SK-N-MC (cell line): ENCODE measurements at regions not wholly inside any gene's neighbourhood (a gene's known extent, or its start where the extent isn't known, plus 50 kb on each side); places are given as distances from the start of the nearest gene placed in this dataset.

Source experiments
- EZH2 ChIP-seq: fragments of 200-600 bp; sonication (generic); IDR thresholded peaks from one replicate; pipeline ENCODE4 v1.6.1; 2017; ENCODE audit warnings: antibody characterized with exemption
- FOXP2 ChIP-seq: optimal IDR thresholded peaks from 2 replicates; pipeline ENCODE3; 2011; ENCODE audit warnings: mild to moderate bottlenecking, moderate library complexity; ENCODE audit not compliant: insufficient read depth; ENCODE audit errors: extremely low read length, control extremely low read depth
- POLR2AphosphoS5 ChIP-seq: IDR thresholded peaks from 2 replicates; pipeline ENCODE4 v1.6.1; 2012; ENCODE audit warnings: mild to moderate bottlenecking, low read depth, low read length, borderline replicate concordance

DNA sequence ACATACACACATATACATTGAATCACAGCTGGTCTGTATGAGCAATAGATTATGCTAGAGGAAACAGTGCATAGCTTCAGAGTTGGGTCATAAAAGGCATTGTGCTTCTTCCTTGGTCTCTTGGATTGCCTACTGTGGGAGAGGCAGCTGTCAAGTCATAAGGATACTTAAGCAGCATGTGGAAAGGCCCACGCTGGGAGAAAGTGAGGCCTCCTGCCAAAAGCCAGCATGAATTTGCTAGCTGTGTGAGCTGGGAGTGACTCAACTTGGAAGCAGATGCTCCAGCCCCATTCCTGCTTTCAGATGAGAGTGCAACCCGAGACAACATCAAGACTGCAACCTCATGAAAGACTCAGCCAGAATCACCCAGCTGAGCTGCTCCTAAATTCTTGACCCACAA is 311.9 kb upstream of the TBX3 start:
- TF ChIP-seq EZH2, result no peak
- no peak for TF ChIP-seq POLR2AphosphoS5
- TF ChIP-seq FOXP2, result no peak
